ENCODE measurements at regions not wholly inside any gene's neighbourhood (a gene's known extent, or its start where the extent isn't known, plus 50 kb on each side); places are given as distances from the start of the nearest gene placed in this dataset.

DNA sequence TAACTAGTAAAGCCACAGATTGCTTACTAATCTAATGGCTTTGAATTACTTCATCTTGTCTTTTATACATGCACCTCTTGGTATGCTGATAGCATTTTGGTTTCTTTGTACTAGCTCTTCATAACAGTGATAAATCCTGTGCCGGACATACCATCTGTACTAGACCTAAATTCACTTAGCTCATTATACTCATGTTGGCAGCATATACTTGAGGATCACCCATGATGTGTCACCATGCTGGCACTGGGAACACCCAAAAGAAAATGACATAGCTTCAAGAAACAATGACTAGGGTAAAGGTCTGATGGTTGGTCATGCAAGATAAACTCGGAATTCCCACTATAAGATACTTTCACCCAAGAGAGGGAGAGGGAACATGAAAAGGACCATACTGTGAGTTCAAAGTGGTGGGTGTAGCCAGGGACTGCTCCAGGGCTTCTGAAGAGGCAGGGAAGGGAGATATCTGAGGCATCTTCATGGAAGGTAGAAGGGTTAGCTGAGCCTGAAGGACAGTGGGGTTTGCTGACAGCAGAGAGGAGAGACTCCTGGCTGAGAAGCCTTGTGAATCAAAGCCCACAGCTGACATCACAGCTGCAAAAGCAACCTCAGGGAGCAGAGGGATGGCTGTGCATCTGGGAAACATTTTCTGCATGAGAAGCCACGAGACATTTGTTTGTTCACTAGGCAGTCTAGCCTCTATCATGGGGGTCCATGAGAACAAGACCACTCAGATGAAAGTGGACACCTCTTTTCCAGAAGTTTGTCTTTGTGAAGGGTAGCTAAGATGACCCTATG is 314.2 kb downstream of the RAB28 start:
- TF ChIP-seq, protein P1, sequence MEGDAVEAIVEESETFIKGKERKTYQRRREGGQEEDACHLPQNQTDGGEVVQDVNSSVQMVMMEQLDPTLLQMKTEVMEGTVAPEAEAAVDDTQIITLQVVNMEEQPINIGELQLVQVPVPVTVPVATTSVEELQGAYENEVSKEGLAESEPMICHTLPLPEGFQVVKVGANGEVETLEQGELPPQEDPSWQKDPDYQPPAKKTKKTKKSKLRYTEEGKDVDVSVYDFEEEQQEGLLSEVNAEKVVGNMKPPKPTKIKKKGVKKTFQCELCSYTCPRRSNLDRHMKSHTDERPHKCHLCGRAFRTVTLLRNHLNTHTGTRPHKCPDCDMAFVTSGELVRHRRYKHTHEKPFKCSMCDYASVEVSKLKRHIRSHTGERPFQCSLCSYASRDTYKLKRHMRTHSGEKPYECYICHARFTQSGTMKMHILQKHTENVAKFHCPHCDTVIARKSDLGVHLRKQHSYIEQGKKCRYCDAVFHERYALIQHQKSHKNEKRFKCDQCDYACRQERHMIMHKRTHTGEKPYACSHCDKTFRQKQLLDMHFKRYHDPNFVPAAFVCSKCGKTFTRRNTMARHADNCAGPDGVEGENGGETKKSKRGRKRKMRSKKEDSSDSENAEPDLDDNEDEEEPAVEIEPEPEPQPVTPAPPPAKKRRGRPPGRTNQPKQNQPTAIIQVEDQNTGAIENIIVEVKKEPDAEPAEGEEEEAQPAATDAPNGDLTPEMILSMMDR (conservative IDR thresholded peaks at IDR 0.05; ENCODE audit: low read depth, low read length), result no peak
- no peak for DNase-seq (ENCODE audit: low read depth)
- no peak overlapping the region for H3K4me3 ChIP-seq (ENCODE audit: low read depth, low read length)

DNA sequence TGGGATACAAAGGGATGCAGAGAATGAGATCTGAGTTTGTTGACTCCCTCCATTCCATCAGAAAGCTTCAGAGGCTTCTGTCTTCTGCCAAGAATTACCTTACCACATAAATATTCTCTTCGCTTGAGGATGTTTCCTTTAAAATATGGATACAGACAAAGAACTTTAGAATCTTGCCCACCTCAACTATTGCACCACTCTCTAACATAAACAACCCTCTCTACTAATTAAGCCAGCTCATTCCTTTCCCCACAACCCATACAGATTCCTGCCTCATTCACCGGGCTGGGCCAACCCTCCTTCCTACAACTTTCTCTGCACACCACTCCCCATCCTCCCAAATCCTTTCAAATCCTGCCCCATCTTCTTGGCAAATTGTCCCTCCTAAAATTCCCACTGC is 315.8 kb downstream of the RAB28 start:
- no peak for DNase-seq (ENCODE audit: low read depth)
- TF ChIP-seq, protein P1 (conservative IDR thresholded peaks at IDR 0.05; ENCODE audit: low read depth, low read length), result no peak
- H3K4me3 ChIP-seq (ENCODE audit: low read depth, low read length), result no peak overlapping the region

- TF ChIP-seq, protein P1 (conservative IDR thresholded peaks at IDR 0.05; ENCODE audit: low read depth, low read length), result no peak
- H3K4me3 ChIP-seq (ENCODE audit: low read depth, low read length), result no peak overlapping the region
- DNase-seq (ENCODE audit: low read depth), result no peak
Measured at GRCh38 chr4:13166214-13166613, 317.9 kb downstream of the RAB28 start.

DNA sequence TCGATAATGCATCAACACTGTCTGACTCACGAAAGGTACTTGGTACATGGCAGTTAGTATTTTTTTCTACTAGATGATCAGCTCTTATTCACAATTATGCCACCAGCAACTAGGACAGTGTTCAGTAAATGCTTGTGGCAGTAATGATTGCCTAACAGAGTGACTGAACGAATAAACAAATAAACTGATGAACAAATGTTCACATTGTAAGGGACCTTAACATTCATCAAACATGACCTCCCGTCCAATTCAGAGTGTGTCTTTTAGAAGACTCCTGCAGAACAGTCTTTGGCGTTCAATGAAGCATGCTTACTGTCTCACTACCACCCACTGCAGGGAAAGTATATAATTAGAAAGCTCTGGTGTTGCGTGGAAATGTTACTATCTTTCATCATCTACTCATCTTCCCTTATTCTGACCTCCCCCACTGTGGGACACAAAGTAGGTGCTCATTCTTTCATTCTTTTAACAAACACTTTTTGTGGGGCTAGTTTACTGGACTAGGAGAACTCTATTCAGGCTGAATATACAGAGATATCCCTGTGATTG is 319.3 kb downstream of the RAB28 start:
- DNase-seq (ENCODE audit: low read depth), result no peak

GRCh38 chr4:13162886-13163285 is 321.3 kb downstream of the RAB28 start:
- H3K4me3 ChIP-seq (ENCODE audit: low read depth, low read length), result no peak overlapping the region
- DNase-seq (ENCODE audit: low read depth), result no peak
- TF ChIP-seq, protein P1 (conservative IDR thresholded peaks at IDR 0.05; ENCODE audit: low read depth, low read length), result no peak

More for the DNA sequence above, 319.3 kb downstream of the RAB28 start:
- TF ChIP-seq, protein P1 (conservative IDR thresholded peaks at IDR 0.05; ENCODE audit: low read depth, low read length), result no peak
- no peak overlapping the region for H3K4me3 ChIP-seq (ENCODE audit: low read depth, low read length)

- H3K4me3 ChIP-seq (ENCODE audit: low read depth, low read length), result no peak overlapping the region
- no peak for DNase-seq (ENCODE audit: low read depth)
- TF ChIP-seq, protein P1 (conservative IDR thresholded peaks at IDR 0.05; ENCODE audit: low read depth, low read length), result no peak
Measured at GRCh38 chr4:13160920-13161319, 323.2 kb downstream of the RAB28 start.

All from epithelial cell of proximal tubule (primary cell).